Loucy (cell line): ENCODE measurements at regions not wholly inside any gene's neighbourhood (a gene's known extent, or its start where the extent isn't known, plus 50 kb on each side); places are given as distances from the start of the nearest gene placed in this dataset.

Experiments
- H2AFZ ChIP-seq: fragments of 200-600 bp; sonication (generic); 2 replicates; pipeline ENCODE4 v1.6.0; 2016; ENCODE audit warnings: antibody characterized with exemption, mild to moderate bottlenecking, low read length, moderate library complexity
- H3F3A ChIP-seq: fragments of 200-600 bp; 2 replicates; pipeline ENCODE4 v1.6.0; 2016; ENCODE audit warnings: antibody characterized with exemption, low read depth, mild to moderate bottlenecking
- H3K27me3 ChIP-seq: fragments of 200-600 bp; sonication (generic); 2 replicates; pipeline ENCODE4 v1.6.1; 2014; ENCODE audit warnings: low read length, mild to moderate bottlenecking; ENCODE audit not compliant: insufficient read depth, poor library complexity, severe bottlenecking
- H3K36me3 ChIP-seq: fragments of 200-600 bp; sonication (generic); 2 replicates; pipeline ENCODE4 v1.6.1; 2016; ENCODE audit warnings: low read length; ENCODE audit not compliant: insufficient read depth
- H3K4me1 ChIP-seq: fragments of 200-600 bp; sonication (generic); 2 replicates; pipeline ENCODE4 v1.5.1; 2014; ENCODE audit warnings: low read length, mild to moderate bottlenecking; ENCODE audit not compliant: insufficient read depth, poor library complexity, severe bottlenecking
- H3K4me2 ChIP-seq: fragments of 200-600 bp; sonication (generic); 2 replicates; pipeline ENCODE4 v1.6.0; 2014; ENCODE audit warnings: antibody characterized with exemption, low read length, low read depth, mild to moderate bottlenecking; ENCODE audit not compliant: poor library complexity, severe bottlenecking
- H3K4me3 ChIP-seq: fragments of 200-600 bp; sonication (generic); 2 replicates; pipeline ENCODE4 v1.5.1; 2014; ENCODE audit warnings: low read length, mild to moderate bottlenecking, mixed read lengths; ENCODE audit not compliant: poor library complexity, severe bottlenecking
- H3K79me2 ChIP-seq: fragments of 200-600 bp; sonication (generic); 2 replicates; pipeline ENCODE4 v1.6.1; 2014; ENCODE audit warnings: low read length; ENCODE audit not compliant: insufficient read depth
- H3K9ac ChIP-seq: fragments of 200-600 bp; sonication (generic); 2 replicates; pipeline ENCODE4 v1.6.0; 2014; ENCODE audit warnings: mild to moderate bottlenecking, low read depth, low read length, moderate library complexity; ENCODE audit not compliant: poor library complexity, severe bottlenecking
- H3K9me2 ChIP-seq: fragments of 200-600 bp; sonication (generic); replicated peaks from 2 replicates; pipeline ENCODE4 v1.6.1; 2016; ENCODE audit warnings: low read depth, low read length, mixed read lengths
- H3K9me3 ChIP-seq: fragments of 200-600 bp; sonication (generic); 2 replicates; pipeline ENCODE4 v1.6.1; 2014; ENCODE audit warnings: mild to moderate bottlenecking, antibody characterized with exemption, low read length, low read depth; ENCODE audit not compliant: insufficient read depth
- H4K20me1 ChIP-seq: fragments of 200-600 bp; sonication (generic); 2 replicates; pipeline ENCODE4 v1.6.0; 2014; ENCODE audit warnings: antibody characterized with exemption, low read length, mild to moderate bottlenecking; ENCODE audit not compliant: insufficient read depth, poor library complexity, severe bottlenecking
- CTCF ChIP-seq: fragments of 200-600 bp; sonication (generic); conservative IDR thresholded peaks from 2 replicates; pipeline ENCODE4 v1.5.1; 2014; ENCODE audit warnings: mild to moderate bottlenecking, antibody characterized with exemption, low read length
- EZH2phosphoT487 ChIP-seq: fragments of 200-600 bp; IDR thresholded peaks from 2 replicates; pipeline ENCODE4 v1.6.1; 2018; ENCODE audit warnings: antibody characterized with exemption, mild to moderate bottlenecking, moderate library complexity, borderline replicate concordance

- no peaks in the 10 kb centered on the region for H3K9me2 ChIP-seq
- H3K4me1 ChIP-seq: no peaks in the 10 kb centered on the region
- H3K9ac ChIP-seq: no peak overlapping the region
- H3K4me2 ChIP-seq: no peak overlapping the region
- H3K27me3 ChIP-seq: no peaks in the 10 kb centered on the region
- TF ChIP-seq CTCF: no peak
- TF ChIP-seq EZH2phosphoT487: no peak
- no peaks in the 10 kb centered on the region for H3K79me2 ChIP-seq
- H3F3A ChIP-seq: no peaks in the 10 kb centered on the region
- H3K9me3 ChIP-seq: no peaks in the 10 kb centered on the region
- H2AFZ ChIP-seq: no peak overlapping the region
- H3K36me3 ChIP-seq: no peaks in the 10 kb centered on the region
- no peak overlapping the region for H3K4me3 ChIP-seq
- H4K20me1 ChIP-seq: no peaks in the 10 kb centered on the region
Observed at GRCh38 chr12:84413656-84414055, 498.9 kb downstream of the SLC6A15 start.

GRCh38 chr12:84412226-84412625, 500.4 kb downstream of the SLC6A15 start:
- no peaks in the 10 kb centered on the region for H3K27me3 ChIP-seq
- no peaks in the 10 kb centered on the region for H3K9me2 ChIP-seq
- H3K4me1 ChIP-seq: no peaks in the 10 kb centered on the region
- no peaks in the 10 kb centered on the region for H3F3A ChIP-seq
- no peaks in the 10 kb centered on the region for H3K36me3 ChIP-seq
- no peak overlapping the region for H2AFZ ChIP-seq
- H3K9ac ChIP-seq: no peak overlapping the region
- H3K79me2 ChIP-seq: no peaks in the 10 kb centered on the region
- no peak overlapping the region for H3K4me3 ChIP-seq
- TF ChIP-seq CTCF (no peak), EZH2phosphoT487 (no peak)
- no peaks in the 10 kb centered on the region for H4K20me1 ChIP-seq
- no peak overlapping the region for H3K4me2 ChIP-seq
- no peaks in the 10 kb centered on the region for H3K9me3 ChIP-seq

- no peaks in the 10 kb centered on the region for H4K20me1 ChIP-seq
- no peaks in the 10 kb centered on the region for H3K27me3 ChIP-seq
- no peak overlapping the region for H3K9ac ChIP-seq
- no peak overlapping the region for H3K4me3 ChIP-seq
- no peaks in the 10 kb centered on the region for H3K4me1 ChIP-seq
- H3K36me3 ChIP-seq: no peaks in the 10 kb centered on the region
- H3K9me2 ChIP-seq: no peaks in the 10 kb centered on the region
- no peak overlapping the region for H3K4me2 ChIP-seq
- TF ChIP-seq CTCF: no peak
- TF ChIP-seq EZH2phosphoT487: no peak
- no peaks in the 10 kb centered on the region for H3K79me2 ChIP-seq
- no peaks in the 10 kb centered on the region for H3F3A ChIP-seq
- H3K9me3 ChIP-seq: no peaks in the 10 kb centered on the region
- no peak overlapping the region for H2AFZ ChIP-seq
Observed at GRCh38 chr12:84411031-84411430, 501.6 kb downstream of the SLC6A15 start.
